ENCODE measurements at regions not wholly inside any gene's neighbourhood (a gene's known extent, or its start where the extent isn't known, plus 50 kb on each side); places are given as distances from the start of the nearest gene placed in this dataset.
"Not testable (repeated sequence)": the region's sequence is repeated elsewhere in the genome, so short reads cannot be mapped to it uniquely, and the experiment has no call there.

DNA sequence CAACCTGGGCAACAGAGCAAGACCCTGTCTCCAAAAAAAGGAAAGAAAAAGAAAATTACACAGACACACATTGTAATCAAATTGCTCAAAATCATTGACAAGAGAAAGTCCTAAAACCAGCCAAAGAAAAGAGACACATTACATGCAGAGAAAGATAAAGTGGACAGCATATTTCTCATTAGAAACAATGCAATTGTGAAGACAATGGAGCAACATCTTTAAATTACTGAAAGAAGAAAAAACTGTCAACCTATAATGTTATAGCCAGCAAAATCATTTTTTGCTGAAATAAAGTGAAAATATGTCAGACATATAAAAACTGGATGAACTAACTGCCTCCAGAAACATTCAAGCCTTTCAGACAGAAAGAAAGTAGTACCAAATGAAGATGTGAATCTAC lies 120.6 kb downstream of the TMEM167A start:
- TF ChIP-seq, protein P1, sequence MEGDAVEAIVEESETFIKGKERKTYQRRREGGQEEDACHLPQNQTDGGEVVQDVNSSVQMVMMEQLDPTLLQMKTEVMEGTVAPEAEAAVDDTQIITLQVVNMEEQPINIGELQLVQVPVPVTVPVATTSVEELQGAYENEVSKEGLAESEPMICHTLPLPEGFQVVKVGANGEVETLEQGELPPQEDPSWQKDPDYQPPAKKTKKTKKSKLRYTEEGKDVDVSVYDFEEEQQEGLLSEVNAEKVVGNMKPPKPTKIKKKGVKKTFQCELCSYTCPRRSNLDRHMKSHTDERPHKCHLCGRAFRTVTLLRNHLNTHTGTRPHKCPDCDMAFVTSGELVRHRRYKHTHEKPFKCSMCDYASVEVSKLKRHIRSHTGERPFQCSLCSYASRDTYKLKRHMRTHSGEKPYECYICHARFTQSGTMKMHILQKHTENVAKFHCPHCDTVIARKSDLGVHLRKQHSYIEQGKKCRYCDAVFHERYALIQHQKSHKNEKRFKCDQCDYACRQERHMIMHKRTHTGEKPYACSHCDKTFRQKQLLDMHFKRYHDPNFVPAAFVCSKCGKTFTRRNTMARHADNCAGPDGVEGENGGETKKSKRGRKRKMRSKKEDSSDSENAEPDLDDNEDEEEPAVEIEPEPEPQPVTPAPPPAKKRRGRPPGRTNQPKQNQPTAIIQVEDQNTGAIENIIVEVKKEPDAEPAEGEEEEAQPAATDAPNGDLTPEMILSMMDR (IDR thresholded peaks at IDR 0.05; ENCODE audit: poor library complexity, severe bottlenecking) = no peak
- ATAC-seq (ENCODE audit: low read depth) = no peak

DNA sequence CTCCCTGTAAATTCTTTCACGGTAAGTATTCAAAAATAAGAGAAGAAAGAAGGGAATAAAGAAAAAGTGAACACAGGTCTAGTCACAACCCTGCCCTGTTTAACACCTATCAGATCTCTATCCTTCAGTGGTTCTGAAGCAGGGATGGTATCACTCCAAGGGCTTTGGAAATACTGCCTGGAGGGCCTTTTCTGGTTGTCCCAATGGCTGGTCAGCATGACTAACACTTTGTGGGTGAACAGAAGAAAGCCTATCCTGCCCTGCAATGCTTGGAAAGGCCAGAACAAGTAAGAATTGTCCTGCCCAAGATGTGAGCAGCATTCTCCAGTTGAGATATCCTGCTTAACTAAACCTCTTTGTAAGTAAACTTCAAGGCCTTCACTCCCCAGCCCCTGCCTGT lies 124.9 kb downstream of the TMEM167A start:
- TF ChIP-seq, protein P1 (IDR thresholded peaks at IDR 0.05; ENCODE audit: poor library complexity, severe bottlenecking) = no peak
- DNase-seq (ENCODE audit: low spot score) (no peak), ATAC-seq (ENCODE audit: low read depth) (peak; percentile 79)
- no peak overlapping the region for H3K4me3 ChIP-seq (ENCODE audit: severe bottlenecking)
- H3K9me3 ChIP-seq (ENCODE audit: severe bottlenecking) = peaks cover 5% of the 10 kb centered on the region
- H3K4me1 ChIP-seq (ENCODE audit: insufficient read depth, poor library complexity, severe bottlenecking) = no peaks in the 10 kb centered on the region
- no peaks in the 10 kb centered on the region for H3K27me3 ChIP-seq (ENCODE audit: insufficient read depth, poor library complexity, severe bottlenecking)
- H3K36me3 ChIP-seq (ENCODE audit: low read depth) = no peaks in the 10 kb centered on the region
- no peak overlapping the region for H3K27ac ChIP-seq (ENCODE audit: poor library complexity, severe bottlenecking)

More for the DNA sequence above, 120.6 kb downstream of the TMEM167A start:
- no peaks in the 10 kb centered on the region for H3K4me1 ChIP-seq (ENCODE audit: insufficient read depth, poor library complexity, severe bottlenecking)
- no peak overlapping the region for H3K27ac ChIP-seq (ENCODE audit: poor library complexity, severe bottlenecking)
- H3K9me3 ChIP-seq (ENCODE audit: severe bottlenecking) = peaks cover 2% of the 10 kb centered on the region
- no peak for DNase-seq (ENCODE audit: low spot score)
- H3K4me3 ChIP-seq (ENCODE audit: severe bottlenecking) = no peak overlapping the region
- no peaks in the 10 kb centered on the region for H3K27me3 ChIP-seq (ENCODE audit: insufficient read depth, poor library complexity, severe bottlenecking)
- no peaks in the 10 kb centered on the region for H3K36me3 ChIP-seq (ENCODE audit: low read depth)

DNA sequence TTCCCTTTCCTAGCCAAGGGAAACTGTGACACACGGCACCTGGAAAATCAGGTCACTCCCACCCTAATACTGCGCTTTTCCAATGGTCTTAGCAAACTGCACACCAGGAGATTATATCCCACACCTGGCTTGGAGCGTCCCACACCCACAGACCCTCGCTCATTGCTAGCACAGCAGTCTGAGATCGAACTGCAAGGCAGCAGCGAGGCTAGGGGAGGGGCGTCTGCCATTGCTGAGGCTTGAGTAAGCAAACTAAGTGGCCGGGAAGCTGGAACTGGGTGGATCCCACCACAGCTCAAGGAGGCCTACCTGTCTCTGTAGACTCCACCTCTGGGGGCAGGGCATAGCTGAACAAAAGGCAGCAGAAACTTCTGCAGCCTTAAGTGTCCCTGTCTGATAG lies 132.9 kb downstream of the TMEM167A start:
- not testable (repeated sequence) for H3K27me3 ChIP-seq (ENCODE audit: insufficient read depth, poor library complexity, severe bottlenecking); H3K4me1 ChIP-seq (ENCODE audit: insufficient read depth, poor library complexity, severe bottlenecking); H3K36me3 ChIP-seq (ENCODE audit: low read depth); H3K4me3 ChIP-seq (ENCODE audit: severe bottlenecking); ATAC-seq (ENCODE audit: low read depth); DNase-seq (ENCODE audit: low spot score); H3K9me3 ChIP-seq (ENCODE audit: severe bottlenecking); H3K27ac ChIP-seq (ENCODE audit: poor library complexity, severe bottlenecking)

DNA sequence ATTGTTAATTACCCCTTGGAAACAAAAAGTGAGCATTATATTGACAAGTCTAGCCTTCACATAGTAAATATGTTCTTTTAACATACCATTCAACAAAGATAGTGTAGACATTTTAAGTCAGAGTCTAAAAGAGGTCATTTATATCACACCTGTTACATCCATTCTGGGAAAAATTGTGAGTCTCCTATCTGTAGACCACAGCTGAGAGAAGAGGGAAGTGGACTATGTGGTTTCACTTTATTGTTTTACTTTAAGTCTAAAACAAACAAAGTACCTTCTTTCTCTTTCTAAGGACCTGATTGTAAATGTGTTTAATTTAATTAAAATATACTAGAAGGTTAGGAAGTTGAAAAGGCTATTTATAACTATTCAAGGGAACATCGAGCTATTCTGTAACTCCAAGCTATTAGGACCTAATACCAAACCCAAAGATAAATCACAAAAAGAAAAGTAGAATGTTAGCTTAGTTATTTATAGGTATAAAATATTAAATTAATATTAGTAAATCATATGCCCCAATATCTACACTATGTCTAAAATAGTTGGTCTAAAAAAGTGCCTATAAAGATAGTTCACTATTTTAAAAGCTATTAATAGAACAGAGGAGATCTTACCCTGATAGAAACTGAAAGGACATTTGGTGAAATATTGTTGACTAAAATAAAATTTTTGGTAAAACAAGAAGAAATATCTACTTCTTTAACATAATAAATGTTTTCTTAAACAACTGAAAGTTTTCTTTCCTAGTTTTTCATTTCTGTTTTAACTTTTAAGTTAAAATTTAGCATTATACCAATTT lies 134.9 kb downstream of the TMEM167A start:
- DNase-seq (ENCODE audit: low spot score) (no peak), ATAC-seq (ENCODE audit: low read depth) (no peak)
- Histone ChIP-seq H3K4me1 (ENCODE audit: insufficient read depth, poor library complexity, severe bottlenecking) (no peaks in the 10 kb centered on the region), H3K27me3 (ENCODE audit: insufficient read depth, poor library complexity, severe bottlenecking) (no peaks in the 10 kb centered on the region), H3K9me3 (ENCODE audit: severe bottlenecking) (peaks cover 2% of the 10 kb centered on the region), H3K36me3 (ENCODE audit: low read depth) (no peaks in the 10 kb centered on the region), H3K27ac (ENCODE audit: poor library complexity, severe bottlenecking) (no peak overlapping the region), H3K4me3 (ENCODE audit: severe bottlenecking) (no peak overlapping the region)
- TF ChIP-seq, protein P1 (IDR thresholded peaks at IDR 0.05; ENCODE audit: poor library complexity, severe bottlenecking) = no peak

DNA sequence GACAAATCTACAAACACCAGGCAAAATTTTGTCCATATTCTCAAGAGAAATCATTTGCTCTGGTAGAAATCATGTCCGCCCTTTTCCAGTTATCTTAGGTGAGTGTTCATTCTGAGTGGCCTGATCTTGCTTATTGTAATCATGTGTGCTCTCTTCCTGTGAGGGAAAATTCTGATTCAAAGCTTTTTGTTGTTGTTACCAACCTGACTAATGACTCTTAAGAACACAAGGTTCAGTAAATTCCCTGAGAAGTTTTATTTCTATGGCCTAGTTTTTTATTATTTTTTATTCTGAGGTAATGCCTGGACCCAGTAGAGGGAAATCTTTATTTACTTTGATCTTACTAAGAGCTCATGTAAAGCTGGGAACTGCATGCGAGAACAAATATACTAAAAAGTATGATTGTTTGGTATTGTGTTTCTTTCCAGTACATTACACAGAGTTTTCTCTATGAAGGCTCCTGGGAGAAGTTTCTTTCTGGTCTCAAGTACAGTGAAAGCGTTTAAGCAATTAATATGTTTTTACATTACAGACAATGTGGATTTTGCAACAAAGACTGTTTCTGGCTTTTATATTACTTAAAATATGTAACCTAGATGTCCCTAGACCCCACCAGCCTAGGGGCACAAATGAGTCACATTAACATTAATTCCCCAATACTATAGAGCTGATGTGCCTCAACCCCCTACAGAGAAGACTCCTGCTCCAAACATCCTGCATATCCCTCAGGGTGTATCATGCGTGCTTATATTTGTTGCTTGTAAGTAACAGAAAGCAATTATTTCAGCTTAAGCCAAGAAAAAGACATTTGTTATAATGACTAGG lies 138.1 kb downstream of the TMEM167A start:
- H3K9me3 ChIP-seq (ENCODE audit: severe bottlenecking) = peaks cover 2% of the 10 kb centered on the region
- no peaks in the 10 kb centered on the region for H3K36me3 ChIP-seq (ENCODE audit: low read depth)
- no peaks in the 10 kb centered on the region for H3K27me3 ChIP-seq (ENCODE audit: insufficient read depth, poor library complexity, severe bottlenecking)
- H3K4me3 ChIP-seq (ENCODE audit: severe bottlenecking) = no peak overlapping the region
- no peak overlapping the region for H3K27ac ChIP-seq (ENCODE audit: poor library complexity, severe bottlenecking)
- TF ChIP-seq, protein P1 (IDR thresholded peaks at IDR 0.05; ENCODE audit: poor library complexity, severe bottlenecking) = no peak
- ATAC-seq (ENCODE audit: low read depth) (no peak), DNase-seq (ENCODE audit: low spot score) (no peak)
- no peaks in the 10 kb centered on the region for H3K4me1 ChIP-seq (ENCODE audit: insufficient read depth, poor library complexity, severe bottlenecking)

DNA sequence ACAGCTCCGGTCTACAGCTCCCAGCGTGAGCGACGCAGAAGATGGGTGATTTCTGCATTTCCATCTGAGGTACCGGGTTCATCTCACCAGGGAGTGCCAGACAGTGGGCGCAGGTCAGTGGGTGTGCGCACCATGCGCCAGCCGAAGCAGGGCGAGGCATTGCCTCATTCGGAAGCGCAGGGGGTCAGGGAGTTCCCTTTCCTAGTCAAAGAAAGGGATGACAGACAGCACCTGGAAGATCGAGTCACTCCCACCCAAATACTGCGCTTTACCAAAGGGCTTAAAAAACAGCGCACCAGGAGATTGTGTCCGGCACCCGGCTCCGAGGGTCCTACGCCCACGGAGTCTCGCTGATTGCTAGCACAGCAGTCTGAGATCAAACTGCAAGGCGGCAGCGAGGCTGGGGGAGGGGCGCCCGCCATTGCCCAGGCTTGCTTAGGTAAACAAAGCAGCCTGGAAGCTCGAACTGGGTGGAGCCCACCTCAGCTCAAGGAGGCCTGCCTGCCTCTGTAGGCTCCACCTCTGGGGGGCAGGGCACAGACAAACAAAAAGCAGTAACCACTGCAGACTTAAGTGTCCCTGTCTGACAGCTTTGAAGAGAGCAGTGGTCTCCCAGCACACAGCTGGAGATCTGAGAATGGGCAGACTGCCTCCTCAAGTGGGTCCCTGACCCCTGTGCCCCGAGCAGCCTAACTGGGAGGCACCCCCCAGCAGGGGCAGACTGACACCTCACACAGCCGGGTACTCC lies 144.5 kb downstream of the TMEM167A start:
- not testable (repeated sequence) for H3K36me3 ChIP-seq (ENCODE audit: low read depth); ATAC-seq (ENCODE audit: low read depth); H3K27me3 ChIP-seq (ENCODE audit: insufficient read depth, poor library complexity, severe bottlenecking); H3K9me3 ChIP-seq (ENCODE audit: severe bottlenecking); H3K4me3 ChIP-seq (ENCODE audit: severe bottlenecking); DNase-seq (ENCODE audit: low spot score); H3K27ac ChIP-seq (ENCODE audit: poor library complexity, severe bottlenecking); H3K4me1 ChIP-seq (ENCODE audit: insufficient read depth, poor library complexity, severe bottlenecking)

All from RWPE2 (cell line).